ENCODE measurements at regions not wholly inside any gene's neighbourhood (a gene's known extent, or its start where the extent isn't known, plus 50 kb on each side); places are given as distances from the start of the nearest gene placed in this dataset.

GRCh38 chr14:45610318-45610717 is 357.3 kb upstream of the MIS18BP1 start:
- peak; percentile 51 for TF ChIP-seq CTCF (IDR thresholded peaks at IDR 0.05)
- TF ChIP-seq ZFX (IDR thresholded peaks at IDR 0.05; ENCODE audit: borderline replicate concordance) = no peak

Measured in 22Rv1 (cell line).